ENCODE measurements at regions not wholly inside any gene's neighbourhood (a gene's known extent, or its start where the extent isn't known, plus 50 kb on each side); places are given as distances from the start of the nearest gene placed in this dataset.

DNA sequence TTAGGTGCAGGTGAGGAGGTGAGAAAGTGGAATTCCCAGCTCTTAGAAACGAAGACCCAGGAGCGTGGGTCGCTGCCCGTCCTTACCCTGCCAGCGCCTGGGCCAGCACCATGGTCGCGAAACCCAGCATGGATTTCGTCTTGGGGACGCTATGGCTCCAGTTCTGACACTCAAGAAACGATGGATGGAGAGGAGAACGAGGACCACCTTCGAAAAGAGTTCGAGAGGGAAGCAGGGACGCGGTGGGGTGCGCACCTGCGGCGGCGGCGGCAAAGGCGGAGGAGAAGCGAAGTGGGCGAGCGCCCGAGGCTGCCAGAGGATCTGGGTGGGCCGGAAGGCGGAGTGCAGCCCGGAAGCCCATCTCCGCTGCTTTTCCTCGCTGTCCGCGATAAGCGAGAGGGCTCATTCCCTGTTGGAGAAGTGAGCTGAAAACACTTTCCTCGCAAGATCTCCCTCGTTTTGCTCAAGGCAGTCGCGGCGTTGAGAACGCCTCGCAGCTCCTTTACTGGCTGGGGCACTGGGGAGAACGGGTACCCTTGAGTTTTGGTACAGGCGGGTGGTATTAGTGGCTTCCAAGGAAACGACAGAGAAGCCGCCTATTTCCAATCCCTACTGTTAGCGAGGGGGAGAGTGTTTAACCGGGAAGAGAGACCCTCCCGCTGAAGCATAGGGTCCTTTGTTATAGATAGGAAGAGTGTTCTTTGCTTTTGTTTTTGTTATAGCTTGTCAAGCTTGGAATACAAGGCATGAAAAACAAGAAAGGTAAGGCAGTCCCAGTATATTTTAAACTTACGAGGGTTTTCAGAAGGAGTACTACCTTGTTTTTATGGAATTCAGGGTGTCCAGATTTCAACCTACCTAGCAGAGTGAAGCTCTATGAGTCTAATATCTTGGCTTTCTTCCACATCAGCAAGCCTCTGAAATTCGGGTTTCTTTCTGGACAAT, 109.5 kb downstream of the TRIM27 start:
- peaks cover 71% of the 10 kb centered on the region for H3K27me3 ChIP-seq (replicated peaks; ENCODE audit: insufficient read depth)

DNA sequence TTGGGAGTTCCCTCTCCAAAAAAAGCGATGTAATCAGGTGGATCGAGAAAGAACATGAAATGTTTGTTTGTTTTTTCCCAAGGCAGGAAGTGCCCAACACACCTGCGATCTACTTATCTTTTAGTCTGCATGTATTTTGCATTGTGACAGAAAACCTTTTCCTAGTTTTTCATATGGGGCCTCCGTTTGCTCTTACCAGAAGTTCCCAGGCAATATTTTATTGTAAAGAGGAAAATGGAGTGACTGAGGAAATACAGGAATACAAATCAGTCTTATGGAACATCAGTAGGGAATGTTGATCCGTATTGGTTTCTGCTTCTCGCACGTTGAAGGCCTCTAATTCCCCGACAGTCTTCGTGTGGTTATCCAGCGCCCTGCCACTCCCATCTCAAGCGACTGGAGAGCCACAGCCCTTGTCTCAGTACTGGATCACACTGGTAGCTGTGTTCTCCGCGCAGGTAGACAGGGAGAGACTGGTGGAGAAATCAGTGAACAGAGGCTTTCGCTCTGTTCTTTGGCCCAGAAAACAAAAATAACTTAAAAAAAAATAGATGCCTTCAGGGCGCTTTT, 107.4 kb downstream of the TRIM27 start:
- TF ChIP-seq EZH2phosphoT487 (IDR thresholded peaks at IDR 0.05; ENCODE audit: insufficient read depth, low read depth) (no peak), EZH2 (IDR thresholded peaks at IDR 0.05; ENCODE audit: insufficient read depth, poor library complexity, severe bottlenecking) (no peak)
- WGBS, 2 experiments (ENCODE audit: low coverage in 1 of 2, low lambda C conversion rate in 2 of 2, missing lambda C conversion rate in 2 of 2), result 2 to 5% methylated on average over 15 of the region's 15 CpGs
- no peaks in the 10 kb centered on the region for H3K9me2 ChIP-seq (ENCODE audit: insufficient read depth)
- peaks cover 10% of the 10 kb centered on the region; the same call in 1 of the 2 replicates for H3F3A ChIP-seq (ENCODE audit: insufficient read depth)
- peaks cover 51% of the 10 kb centered on the region for H3K27me3 ChIP-seq (replicated peaks; ENCODE audit: insufficient read depth)
- in situ Hi-C loops (cut with MboI), result no loop called here
- H4K20me1 ChIP-seq (ENCODE audit: insufficient read depth), result no peaks in the 10 kb centered on the region
- no peaks in the 10 kb centered on the region for H3K9me3 ChIP-seq (ENCODE audit: low read depth)
- H3K4me1 ChIP-seq (ENCODE audit: insufficient read depth), result peaks cover 10% of the 10 kb centered on the region; the same call in 1 of the 2 replicates
- no peak for DNase-seq
- H3K79me2 ChIP-seq (ENCODE audit: insufficient read depth), result no peaks in the 10 kb centered on the region
- H3K4me3 ChIP-seq, result peak overlapping the region; percentile 34
- H2AFZ ChIP-seq, result 0 out of 2 replicates have a peak overlapping the region, but pooled peaks have one; percentile 32
- no peaks in the 10 kb centered on the region for H3K36me3 ChIP-seq (ENCODE audit: low read depth)
- no peak overlapping the region for H3K27ac ChIP-seq
- no peak overlapping the region for H3K9ac ChIP-seq
- peak overlapping the region; percentile 13 for H3K4me2 ChIP-seq (ENCODE audit: unreplicated experiment)

More for the DNA sequence above, 109.5 kb downstream of the TRIM27 start:
- WGBS, 2 experiments (ENCODE audit: low coverage in 1 of 2, low lambda C conversion rate in 2 of 2, missing lambda C conversion rate in 2 of 2), result 2 to 3% methylated on average over 49 of the region's 49 CpGs
- no peak overlapping the region for H3K27ac ChIP-seq
- H3K4me1 ChIP-seq (ENCODE audit: insufficient read depth), result peaks cover 21% of the 10 kb centered on the region; the same call in 1 of the 2 replicates
- H2AFZ ChIP-seq, result peak overlapping the region; percentile 31; the same call in 1 of the 2 replicates
- no peak for DNase-seq
- no peaks in the 10 kb centered on the region for H3K9me2 ChIP-seq (ENCODE audit: insufficient read depth)
- peak overlapping the region; percentile 41 for H3K4me3 ChIP-seq
- H3F3A ChIP-seq (ENCODE audit: insufficient read depth), result peaks cover 10% of the 10 kb centered on the region; the same call in 1 of the 2 replicates
- no peaks in the 10 kb centered on the region for H4K20me1 ChIP-seq (ENCODE audit: insufficient read depth)
- no peak overlapping the region for H3K9ac ChIP-seq
- no peaks in the 10 kb centered on the region for H3K79me2 ChIP-seq (ENCODE audit: insufficient read depth)
- no peaks in the 10 kb centered on the region for H3K9me3 ChIP-seq (ENCODE audit: low read depth)
- TF ChIP-seq EZH2 (IDR thresholded peaks at IDR 0.05; ENCODE audit: insufficient read depth, poor library complexity, severe bottlenecking) (peak; percentile 53), EZH2phosphoT487 (IDR thresholded peaks at IDR 0.05; ENCODE audit: insufficient read depth, low read depth) (no peak)
- no peaks in the 10 kb centered on the region for H3K36me3 ChIP-seq (ENCODE audit: low read depth)
- in situ Hi-C loops (cut with MboI), result no loop called here
- peak overlapping the region; percentile 42 for H3K4me2 ChIP-seq (ENCODE audit: unreplicated experiment)

DNA sequence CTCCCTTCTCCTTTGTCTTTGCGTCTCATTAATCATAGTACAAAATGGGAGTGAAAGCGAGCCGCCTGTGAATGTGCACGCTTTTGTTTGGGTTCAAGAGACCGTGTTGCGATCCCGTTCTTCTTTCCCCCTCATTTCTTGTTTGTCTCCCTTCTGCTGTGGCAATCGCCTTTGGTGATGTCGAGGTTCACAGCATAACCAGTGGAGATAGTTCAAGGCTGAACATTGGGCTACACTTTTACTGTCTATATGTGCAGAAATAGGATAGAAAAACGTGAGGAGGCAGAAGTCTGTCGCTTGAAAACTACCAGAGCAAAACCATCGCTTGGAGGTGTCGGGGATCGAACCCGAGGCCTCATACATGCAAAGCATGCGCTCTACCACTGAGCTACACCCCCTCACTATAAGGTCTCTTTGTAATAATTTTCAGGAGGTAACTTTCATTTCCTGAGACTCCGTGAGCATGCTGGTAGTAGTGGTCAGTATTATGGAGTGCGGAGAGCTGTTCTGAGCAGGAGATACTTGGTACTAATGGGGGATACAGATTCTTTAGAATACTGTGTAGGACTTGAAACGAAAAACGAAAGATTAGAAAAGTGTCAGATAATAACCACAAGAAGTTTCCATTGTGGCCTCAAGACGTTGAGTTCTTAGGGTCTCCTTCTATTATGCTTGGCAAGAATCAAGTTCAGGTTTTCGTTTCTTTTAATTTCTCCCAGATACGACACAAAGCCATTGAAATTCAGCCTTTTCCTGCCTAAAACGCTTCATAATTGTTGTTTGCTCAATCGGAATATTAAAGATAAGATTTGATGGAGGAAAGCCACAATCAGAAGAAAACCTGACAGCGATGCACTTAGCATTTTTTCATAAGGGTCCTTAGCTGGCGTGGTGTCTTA, 106.6 kb downstream of the TRIM27 start:
- Histone ChIP-seq H2AFZ (peak overlapping the region; percentile 32; the same call in 1 of the 2 replicates), H3K9ac (no peak overlapping the region), H3K4me2 (ENCODE audit: unreplicated experiment) (peak overlapping the region; percentile 13), H3K27ac (no peak overlapping the region), H3K4me3 (peak overlapping the region; percentile 34), H3K9me3 (ENCODE audit: low read depth) (no peaks in the 10 kb centered on the region), H4K20me1 (ENCODE audit: insufficient read depth) (no peaks in the 10 kb centered on the region), H3K9me2 (ENCODE audit: insufficient read depth) (no peaks in the 10 kb centered on the region), H3F3A (ENCODE audit: insufficient read depth) (peaks cover 10% of the 10 kb centered on the region; the same call in 1 of the 2 replicates), H3K79me2 (ENCODE audit: insufficient read depth) (no peaks in the 10 kb centered on the region), H3K27me3 (replicated peaks; ENCODE audit: insufficient read depth) (peaks cover 44% of the 10 kb centered on the region), H3K36me3 (ENCODE audit: low read depth) (no peaks in the 10 kb centered on the region), H3K4me1 (ENCODE audit: insufficient read depth) (peaks cover 10% of the 10 kb centered on the region; the same call in 1 of the 2 replicates)
- DNase-seq, result peak; percentile 71
- in situ Hi-C loops (cut with MboI), result no loop called here
- TF ChIP-seq EZH2phosphoT487 (IDR thresholded peaks at IDR 0.05; ENCODE audit: insufficient read depth, low read depth), result no peak
- TF ChIP-seq EZH2 (IDR thresholded peaks at IDR 0.05; ENCODE audit: insufficient read depth, poor library complexity, severe bottlenecking), result no peak
- 1 to 3% methylated on average over 27 of the region's 27 CpGs for WGBS, 2 experiments (ENCODE audit: low coverage in 1 of 2, low lambda C conversion rate in 2 of 2, missing lambda C conversion rate in 2 of 2)

DNA sequence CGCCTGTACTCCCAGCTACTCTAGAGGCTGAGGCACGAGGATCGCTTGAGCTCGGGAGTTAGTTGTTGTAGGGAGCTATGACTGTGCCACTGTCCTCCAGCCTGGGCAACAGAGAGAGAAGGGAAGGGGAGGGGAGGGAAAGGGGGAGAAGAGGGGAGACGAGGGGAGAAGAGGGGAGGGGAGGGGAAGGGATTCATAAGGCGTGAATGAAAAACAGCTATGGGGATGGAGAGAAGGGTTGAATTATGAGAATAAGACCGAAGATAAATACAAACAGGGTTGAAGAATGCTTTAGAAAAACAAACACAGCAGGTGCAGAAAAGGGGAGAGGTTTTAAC, 106.0 kb downstream of the TRIM27 start:
- no peak overlapping the region; the same call in 1 of the 2 replicates for H2AFZ ChIP-seq
- H3K9ac ChIP-seq, result no peak overlapping the region
- H3K4me2 ChIP-seq (ENCODE audit: unreplicated experiment), result peak overlapping the region; percentile 13
- peaks cover 10% of the 10 kb centered on the region; the same call in 1 of the 2 replicates for H3F3A ChIP-seq (ENCODE audit: insufficient read depth)
- no peak for DNase-seq
- peak overlapping the region; percentile 34 for H3K4me3 ChIP-seq
- H3K27ac ChIP-seq, result no peak overlapping the region
- in situ Hi-C loops (cut with MboI), result no loop called here
- WGBS, 2 experiments (ENCODE audit: low coverage in 1 of 2, low lambda C conversion rate in 2 of 2, missing lambda C conversion rate in 2 of 2), result 6 to 13% methylated on average over 5 to 7 of the region's 7 CpGs
- TF ChIP-seq EZH2phosphoT487 (IDR thresholded peaks at IDR 0.05; ENCODE audit: insufficient read depth, low read depth), result no peak
- TF ChIP-seq EZH2 (IDR thresholded peaks at IDR 0.05; ENCODE audit: insufficient read depth, poor library complexity, severe bottlenecking), result no peak
- no peaks in the 10 kb centered on the region for H3K36me3 ChIP-seq (ENCODE audit: low read depth)
- H3K9me3 ChIP-seq (ENCODE audit: low read depth), result no peaks in the 10 kb centered on the region
- no peaks in the 10 kb centered on the region for H3K79me2 ChIP-seq (ENCODE audit: insufficient read depth)
- H3K9me2 ChIP-seq (ENCODE audit: insufficient read depth), result no peaks in the 10 kb centered on the region
- peaks cover 40% of the 10 kb centered on the region for H3K27me3 ChIP-seq (replicated peaks; ENCODE audit: insufficient read depth)
- peaks cover 10% of the 10 kb centered on the region; the same call in 1 of the 2 replicates for H3K4me1 ChIP-seq (ENCODE audit: insufficient read depth)
- H4K20me1 ChIP-seq (ENCODE audit: insufficient read depth), result no peaks in the 10 kb centered on the region

Measured in GM23248 (cell line).